ENCODE measurements at regions not wholly inside any gene's neighbourhood (a gene's known extent, or its start where the extent isn't known, plus 50 kb on each side); places are given as distances from the start of the nearest gene placed in this dataset.

DNA sequence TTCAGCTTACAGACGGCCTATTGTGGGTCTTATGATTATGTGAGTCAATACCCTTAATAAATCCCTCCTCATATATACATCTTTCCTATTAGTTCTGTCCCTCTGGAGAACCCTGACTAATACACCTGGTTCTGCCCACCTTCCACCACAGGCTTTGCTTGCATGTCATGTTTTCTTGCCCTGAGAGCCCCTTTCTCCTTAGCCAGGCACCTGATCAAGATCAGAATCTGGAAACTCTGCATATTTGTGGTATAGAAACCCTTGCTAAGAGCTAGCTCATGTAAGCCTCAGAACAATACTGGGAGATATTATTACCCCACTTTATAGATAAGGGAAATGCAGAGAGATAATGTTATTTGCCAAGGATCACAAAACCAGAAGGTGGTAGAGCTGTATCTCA lies 52.9 kb upstream of the JDP2 start:
- Mint-ChIP-seq H3K27me3 (ENCODE audit: low read depth) (peaks cover 9% of the 10 kb centered on the region), H3K36me3 (no peaks in the 10 kb centered on the region), H3K27ac (no peak overlapping the region), H3K9me3 (no peaks in the 10 kb centered on the region), H3K4me1 (peaks cover 3% of the 10 kb centered on the region), H3K4me3 (no peak overlapping the region)
- TF ChIP-seq CTCF (IDR thresholded peaks at IDR 0.05; ENCODE audit: unreplicated experiment): no peak
- DNase-seq (ENCODE audit: low spot score in 2 of 2, unreplicated experiment in 2 of 2): no peak

DNA sequence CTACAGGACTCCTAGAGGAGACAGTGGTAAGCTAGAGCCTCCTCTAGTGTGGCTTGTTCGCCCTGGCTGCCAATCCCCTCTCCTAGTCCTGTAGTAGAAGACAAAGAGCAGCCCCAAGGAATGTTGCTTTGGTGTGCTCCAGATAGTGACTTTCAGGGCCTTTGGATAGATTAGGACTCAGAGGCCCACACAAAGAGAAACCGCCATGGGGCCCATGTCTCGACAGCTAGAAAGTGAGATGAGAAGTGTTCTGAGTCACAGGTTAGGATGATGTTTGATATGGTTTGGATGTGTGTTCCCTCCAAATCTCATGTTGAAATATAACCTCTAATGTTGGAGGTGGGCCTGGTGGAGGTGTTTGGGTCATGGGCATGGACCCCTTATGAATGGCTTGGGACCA lies 51.8 kb upstream of the JDP2 start:
- H3K36me3 Mint-ChIP-seq: no peaks in the 10 kb centered on the region
- peaks cover 6% of the 10 kb centered on the region for H3K27me3 Mint-ChIP-seq (ENCODE audit: low read depth)

More for the DNA sequence above, 51.8 kb upstream of the JDP2 start:
- peaks cover 9% of the 10 kb centered on the region for H3K4me1 Mint-ChIP-seq
- no peak overlapping the region for H3K27ac Mint-ChIP-seq
- no peak overlapping the region for H3K4me3 Mint-ChIP-seq
- no peak for TF ChIP-seq CTCF (IDR thresholded peaks at IDR 0.05; ENCODE audit: unreplicated experiment)
- H3K9me3 Mint-ChIP-seq: no peaks in the 10 kb centered on the region
- DNase-seq (ENCODE audit: low spot score in 2 of 2, unreplicated experiment in 2 of 2): no peak
